HG02870 (cell line): ENCODE measurements at regions not wholly inside any gene's neighbourhood (a gene's known extent, or its start where the extent isn't known, plus 50 kb on each side); places are given as distances from the start of the nearest gene placed in this dataset.
"Not testable (repeated sequence)": the region's sequence is repeated elsewhere in the genome, so short reads cannot be mapped to it uniquely, and the experiment has no call there.

Experiments used
- ATAC-seq: cut with Tn5 transposase; IDR thresholded peaks from one replicate; pipeline ENCODE4 v1.9.1; 2021; ENCODE audit warnings: mild to moderate bottlenecking, moderate library complexity; ENCODE audit not compliant: unreplicated experiment

- ATAC-seq: not testable (repeated sequence)
These were observed 405.2 kb upstream of the MAP2 start for GRCh38 chr2:209018633-209019032.

GRCh38 chr2:209029249-209029648, 394.6 kb upstream of the MAP2 start:
- ATAC-seq: no peak

GRCh38 chr2:209044307-209044706, 379.5 kb upstream of the MAP2 start:
- no peak for ATAC-seq

- no peak for ATAC-seq
These were observed 377.7 kb upstream of the MAP2 start for GRCh38 chr2:209046163-209046562.

- ATAC-seq: no peak
These were observed 374.2 kb upstream of the MAP2 start for GRCh38 chr2:209049608-209050007.

- no peak for ATAC-seq
These were observed 361.6 kb upstream of the MAP2 start for GRCh38 chr2:209062210-209062609.

GRCh38 chr2:209070262-209070661, 353.6 kb upstream of the MAP2 start:
- ATAC-seq: no peak

GRCh38 chr2:209073151-209073550, 350.7 kb upstream of the MAP2 start:
- ATAC-seq: no peak

GRCh38 chr2:209074711-209075110, 349.1 kb upstream of the MAP2 start:
- ATAC-seq: no peak

- no peak for ATAC-seq
These were observed 347.7 kb upstream of the MAP2 start for GRCh38 chr2:209076151-209076550.

GRCh38 chr2:209086761-209087160, 337.1 kb upstream of the MAP2 start:
- ATAC-seq: no peak

- no peak for ATAC-seq
These were observed 332.8 kb upstream of the MAP2 start for GRCh38 chr2:209091056-209091455.

GRCh38 chr2:209094221-209094620, 329.6 kb upstream of the MAP2 start:
- ATAC-seq: no peak

GRCh38 chr2:209095432-209095831, 328.4 kb upstream of the MAP2 start:
- no peak for ATAC-seq

GRCh38 chr2:209097168-209097567, 326.7 kb upstream of the MAP2 start:
- ATAC-seq: no peak

- no peak for ATAC-seq
These were observed 321.5 kb upstream of the MAP2 start for GRCh38 chr2:209102319-209102718.

- no peak for ATAC-seq
These were observed 310.8 kb upstream of the MAP2 start for GRCh38 chr2:209113026-209113425.

- no peak for ATAC-seq
These were observed 309.1 kb upstream of the MAP2 start for GRCh38 chr2:209114588-209115240.

- ATAC-seq: peak; percentile 98
These were observed 302.2 kb upstream of the MAP2 start for GRCh38 chr2:209121691-209122090.

- ATAC-seq: no peak
These were observed 298.6 kb upstream of the MAP2 start for GRCh38 chr2:209125291-209125690.

- no peak for ATAC-seq
These were observed 285.8 kb upstream of the MAP2 start for GRCh38 chr2:209138079-209138478.

GRCh38 chr2:209141142-209141541, 282.7 kb upstream of the MAP2 start:
- no peak for ATAC-seq

- no peak for ATAC-seq
These were observed 282.0 kb upstream of the MAP2 start for GRCh38 chr2:209141818-209142217.
